ENCODE measurements at regions not wholly inside any gene's neighbourhood (a gene's known extent, or its start where the extent isn't known, plus 50 kb on each side); places are given as distances from the start of the nearest gene placed in this dataset.

GRCh38 chr3:103950676-103951075 is 1416.0 kb upstream of the ALCAM start:
- no peak overlapping the region for H3K27ac ChIP-seq (ENCODE audit: low read length)
- intact Hi-C loops (cut with DNase I), result no loop called here
- no peaks in the 10 kb centered on the region for H3K4me1 ChIP-seq (ENCODE audit: control insufficient read depth, insufficient read depth, low read length)
- DNase-seq (no peak), ATAC-seq (no peak)
- 70% methylated on average over 3 of the region's 3 CpGs for WGBS
- H3K4me3 ChIP-seq (ENCODE audit: low read length), result no peak overlapping the region
- no peaks in the 10 kb centered on the region for H3K9me3 ChIP-seq (ENCODE audit: control insufficient read depth, low read length)
- no peaks in the 10 kb centered on the region for H3K27me3 ChIP-seq (ENCODE audit: control insufficient read depth, insufficient read depth)

GRCh38 chr3:103953796-103954195 is 1412.9 kb upstream of the ALCAM start:
- intact Hi-C loops (cut with DNase I), result no loop called here
- DNase-seq, result no peak

GRCh38 chr3:103960819-103961218 is 1405.9 kb upstream of the ALCAM start:
- H3K9me3 ChIP-seq (ENCODE audit: control insufficient read depth, low read length), result no peaks in the 10 kb centered on the region
- H3K4me3 ChIP-seq (ENCODE audit: low read length), result no peak overlapping the region
- no peak for DNase-seq
- H3K27me3 ChIP-seq (ENCODE audit: control insufficient read depth, insufficient read depth), result no peaks in the 10 kb centered on the region
- no peaks in the 10 kb centered on the region for H3K4me1 ChIP-seq (ENCODE audit: control insufficient read depth, insufficient read depth, low read length)
- no peak for ATAC-seq
- intact Hi-C loops (cut with DNase I), result no loop called here
- H3K27ac ChIP-seq (ENCODE audit: low read length), result no peak overlapping the region

More at GRCh38 chr3:103953796-103954195, 1412.9 kb upstream of the ALCAM start:
- no peaks in the 10 kb centered on the region for H3K9me3 ChIP-seq (ENCODE audit: control insufficient read depth, low read length)
- no peak for ATAC-seq
- H3K27me3 ChIP-seq (ENCODE audit: control insufficient read depth, insufficient read depth), result no peaks in the 10 kb centered on the region
- H3K4me1 ChIP-seq (ENCODE audit: control insufficient read depth, insufficient read depth, low read length), result no peaks in the 10 kb centered on the region
- 88% methylated on average over 2 of the region's 2 CpGs for WGBS
- H3K4me3 ChIP-seq (ENCODE audit: low read length), result no peak overlapping the region
- no peak overlapping the region for H3K27ac ChIP-seq (ENCODE audit: low read length)

GRCh38 chr3:103963599-103963998 is 1403.1 kb upstream of the ALCAM start:
- H3K9me3 ChIP-seq (ENCODE audit: control insufficient read depth, low read length), result no peaks in the 10 kb centered on the region
- no peak overlapping the region for H3K4me3 ChIP-seq (ENCODE audit: low read length)
- DNase-seq, result no peak
- WGBS, result 46% methylated on average over 2 of the region's 2 CpGs
- intact Hi-C loops (cut with DNase I), result no loop called here
- H3K27me3 ChIP-seq (ENCODE audit: control insufficient read depth, insufficient read depth), result no peaks in the 10 kb centered on the region
- no peak for ATAC-seq
- H3K4me1 ChIP-seq (ENCODE audit: control insufficient read depth, insufficient read depth, low read length), result no peaks in the 10 kb centered on the region
- H3K27ac ChIP-seq (ENCODE audit: low read length), result no peak overlapping the region

GRCh38 chr3:103965764-103966163 is 1400.9 kb upstream of the ALCAM start:
- Histone ChIP-seq H3K27me3 (ENCODE audit: control insufficient read depth, insufficient read depth) (no peaks in the 10 kb centered on the region), H3K4me3 (ENCODE audit: low read length) (no peak overlapping the region), H3K9me3 (ENCODE audit: control insufficient read depth, low read length) (no peaks in the 10 kb centered on the region), H3K27ac (ENCODE audit: low read length) (no peak overlapping the region), H3K4me1 (ENCODE audit: control insufficient read depth, insufficient read depth, low read length) (no peaks in the 10 kb centered on the region)
- ATAC-seq, result no peak
- peak in 1 of 3 donors; percentile 27 for DNase-seq
- 86% methylated on average over 9 of the region's 9 CpGs for WGBS
- intact Hi-C loops (cut with DNase I), result no loop called here

GRCh38 chr3:103966749-103967148 is 1400.0 kb upstream of the ALCAM start:
- H3K27me3 ChIP-seq (ENCODE audit: control insufficient read depth, insufficient read depth), result no peaks in the 10 kb centered on the region
- 93% methylated on average over 3 of the region's 3 CpGs for WGBS
- no peaks in the 10 kb centered on the region for H3K9me3 ChIP-seq (ENCODE audit: control insufficient read depth, low read length)
- DNase-seq (no peak), ATAC-seq (no peak)
- no peak overlapping the region for H3K4me3 ChIP-seq (ENCODE audit: low read length)
- no peaks in the 10 kb centered on the region for H3K4me1 ChIP-seq (ENCODE audit: control insufficient read depth, insufficient read depth, low read length)
- no peak overlapping the region for H3K27ac ChIP-seq (ENCODE audit: low read length)
- intact Hi-C loops (cut with DNase I), result no loop called here

GRCh38 chr3:103968131-103968530 is 1398.6 kb upstream of the ALCAM start:
- H3K27me3 ChIP-seq (ENCODE audit: control insufficient read depth, insufficient read depth), result no peaks in the 10 kb centered on the region
- DNase-seq, result no peak
- H3K4me1 ChIP-seq (ENCODE audit: control insufficient read depth, insufficient read depth, low read length), result no peaks in the 10 kb centered on the region
- 79% methylated on average over 2 of the region's 2 CpGs for WGBS
- no peaks in the 10 kb centered on the region for H3K9me3 ChIP-seq (ENCODE audit: control insufficient read depth, low read length)
- no peak overlapping the region for H3K4me3 ChIP-seq (ENCODE audit: low read length)
- intact Hi-C loops (cut with DNase I), result no loop called here
- ATAC-seq, result no peak
- no peak overlapping the region for H3K27ac ChIP-seq (ENCODE audit: low read length)

GRCh38 chr3:103968751-103969150 is 1398.0 kb upstream of the ALCAM start:
- no peaks in the 10 kb centered on the region for H3K4me1 ChIP-seq (ENCODE audit: control insufficient read depth, insufficient read depth, low read length)
- no peaks in the 10 kb centered on the region for H3K9me3 ChIP-seq (ENCODE audit: control insufficient read depth, low read length)
- H3K27ac ChIP-seq (ENCODE audit: low read length), result no peak overlapping the region
- H3K27me3 ChIP-seq (ENCODE audit: control insufficient read depth, insufficient read depth), result no peaks in the 10 kb centered on the region
- H3K4me3 ChIP-seq (ENCODE audit: low read length), result no peak overlapping the region
- ATAC-seq (no peak), DNase-seq (no peak)
- 30% methylated on average over 1 of the region's 1 CpG for WGBS
- intact Hi-C loops (cut with DNase I), result no loop called here

GRCh38 chr3:103976931-103977339 is 1389.8 kb upstream of the ALCAM start:
- H3K27me3 ChIP-seq (ENCODE audit: control insufficient read depth, insufficient read depth), result no peaks in the 10 kb centered on the region
- DNase-seq (no peak), ATAC-seq (no peak)
- H3K27ac ChIP-seq (ENCODE audit: low read length), result no peak overlapping the region
- 39% methylated on average over 1 of the region's 1 CpG for WGBS
- H3K4me3 ChIP-seq (ENCODE audit: low read length), result no peak overlapping the region
- H3K9me3 ChIP-seq (ENCODE audit: control insufficient read depth, low read length), result no peaks in the 10 kb centered on the region
- intact Hi-C loops (cut with DNase I), result no loop called here
- H3K4me1 ChIP-seq (ENCODE audit: control insufficient read depth, insufficient read depth, low read length), result no peaks in the 10 kb centered on the region

- 65% methylated on average over 2 of the region's 2 CpGs for WGBS
- H3K27me3 ChIP-seq (ENCODE audit: control insufficient read depth, insufficient read depth), result no peaks in the 10 kb centered on the region
- ATAC-seq, result no peak
These were observed 1389.3 kb upstream of the ALCAM start for GRCh38 chr3:103977417-103977816.

GRCh38 chr3:103991461-103992115 is 1375.1 kb upstream of the ALCAM start:
- intact Hi-C loops (cut with DNase I), result no loop called here
- no peak for ATAC-seq
- no peaks in the 10 kb centered on the region for H3K27me3 ChIP-seq (ENCODE audit: control insufficient read depth, insufficient read depth)
- WGBS, result 65% methylated on average over 10 of the region's 10 CpGs
- H3K4me3 ChIP-seq (ENCODE audit: low read length), result no peak overlapping the region
- no peak for DNase-seq
- H3K27ac ChIP-seq (ENCODE audit: low read length), result no peak overlapping the region
- H3K9me3 ChIP-seq (ENCODE audit: control insufficient read depth, low read length), result no peaks in the 10 kb centered on the region
- no peaks in the 10 kb centered on the region for H3K4me1 ChIP-seq (ENCODE audit: control insufficient read depth, insufficient read depth, low read length)

More at GRCh38 chr3:103977417-103977816, 1389.3 kb upstream of the ALCAM start:
- no peaks in the 10 kb centered on the region for H3K4me1 ChIP-seq (ENCODE audit: control insufficient read depth, insufficient read depth, low read length)
- H3K9me3 ChIP-seq (ENCODE audit: control insufficient read depth, low read length), result no peaks in the 10 kb centered on the region
- H3K27ac ChIP-seq (ENCODE audit: low read length), result no peak overlapping the region
- intact Hi-C loops (cut with DNase I), result no loop called here
- H3K4me3 ChIP-seq (ENCODE audit: low read length), result no peak overlapping the region
- DNase-seq, result no peak

- no peak for DNase-seq
- 84% methylated on average over 5 of the region's 5 CpGs for WGBS
These were observed 1374.2 kb upstream of the ALCAM start for GRCh38 chr3:103992469-103992868.

More at GRCh38 chr3:103992469-103992868, 1374.2 kb upstream of the ALCAM start:
- no peaks in the 10 kb centered on the region for H3K27me3 ChIP-seq (ENCODE audit: control insufficient read depth, insufficient read depth)
- intact Hi-C loops (cut with DNase I), result no loop called here
- no peaks in the 10 kb centered on the region for H3K9me3 ChIP-seq (ENCODE audit: control insufficient read depth, low read length)
- H3K4me1 ChIP-seq (ENCODE audit: control insufficient read depth, insufficient read depth, low read length), result no peaks in the 10 kb centered on the region
- H3K4me3 ChIP-seq (ENCODE audit: low read length), result no peak overlapping the region
- no peak for ATAC-seq
- no peak overlapping the region for H3K27ac ChIP-seq (ENCODE audit: low read length)
